GM18511 (cell line): ENCODE measurements at regions not wholly inside any gene's neighbourhood (a gene's known extent, or its start where the extent isn't known, plus 50 kb on each side); places are given as distances from the start of the nearest gene placed in this dataset.

ENCODE experiments used
- ATAC-seq: cut with Tn5 transposase; IDR thresholded peaks from one replicate; pipeline ENCODE4 v1.9.1; 2021; ENCODE audit warnings: mild to moderate bottlenecking, moderate library complexity; ENCODE audit not compliant: unreplicated experiment

DNA sequence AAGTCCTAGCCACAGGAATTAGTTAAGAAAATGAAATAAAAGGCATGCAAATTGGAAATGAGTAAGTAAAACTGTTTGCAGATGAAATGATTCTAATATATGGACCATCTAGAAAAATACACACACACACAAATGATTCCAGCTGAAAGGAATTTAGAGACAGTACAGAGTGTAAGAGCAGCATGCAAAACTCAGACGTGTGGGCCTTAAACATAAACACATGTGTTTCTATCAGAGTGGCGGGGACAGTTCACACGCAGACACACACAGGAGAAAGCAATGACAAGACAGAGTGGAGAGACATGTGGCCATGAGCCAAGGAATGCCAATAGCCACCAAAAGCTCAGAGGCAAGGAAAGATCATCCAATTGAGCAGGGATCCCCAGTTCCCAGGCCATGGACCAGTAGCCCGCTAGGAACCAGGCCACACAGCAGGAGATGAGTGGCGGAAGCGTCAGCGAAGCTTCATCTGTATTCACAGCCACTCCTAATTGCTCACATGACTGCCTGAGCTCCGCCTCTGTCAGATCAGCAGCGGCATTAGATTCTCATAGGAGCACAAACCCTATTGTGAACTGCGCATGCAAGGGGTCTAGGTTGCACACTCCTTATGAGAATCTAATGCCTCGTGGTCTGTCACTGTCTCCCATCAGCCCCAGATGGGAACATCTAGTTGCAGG, 155.4 kb downstream of the ARL4C start:
- no peak for ATAC-seq

DNA sequence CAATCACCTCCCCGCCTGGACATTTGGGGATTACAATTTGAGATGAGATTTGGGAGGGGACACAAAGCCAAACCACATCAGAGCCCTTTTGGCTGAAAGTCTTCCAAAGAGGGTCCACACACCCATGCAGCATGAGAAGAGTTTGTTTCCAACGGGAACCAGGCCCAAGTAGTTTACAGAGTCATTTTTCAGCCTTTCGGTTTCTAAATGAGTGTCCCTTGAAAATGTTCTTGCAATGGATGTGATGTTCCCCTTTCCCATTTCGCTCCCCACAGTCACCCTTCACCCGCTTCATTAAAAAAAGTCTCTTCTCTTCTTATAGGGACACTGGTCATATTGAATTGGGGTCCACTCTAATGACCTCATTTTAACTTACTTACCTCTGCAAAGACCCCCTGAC, 157.4 kb downstream of the ARL4C start:
- ATAC-seq: no peak

GRCh38 chr2:234339011-234339410, 157.9 kb downstream of the ARL4C start:
- no peak for ATAC-seq

DNA sequence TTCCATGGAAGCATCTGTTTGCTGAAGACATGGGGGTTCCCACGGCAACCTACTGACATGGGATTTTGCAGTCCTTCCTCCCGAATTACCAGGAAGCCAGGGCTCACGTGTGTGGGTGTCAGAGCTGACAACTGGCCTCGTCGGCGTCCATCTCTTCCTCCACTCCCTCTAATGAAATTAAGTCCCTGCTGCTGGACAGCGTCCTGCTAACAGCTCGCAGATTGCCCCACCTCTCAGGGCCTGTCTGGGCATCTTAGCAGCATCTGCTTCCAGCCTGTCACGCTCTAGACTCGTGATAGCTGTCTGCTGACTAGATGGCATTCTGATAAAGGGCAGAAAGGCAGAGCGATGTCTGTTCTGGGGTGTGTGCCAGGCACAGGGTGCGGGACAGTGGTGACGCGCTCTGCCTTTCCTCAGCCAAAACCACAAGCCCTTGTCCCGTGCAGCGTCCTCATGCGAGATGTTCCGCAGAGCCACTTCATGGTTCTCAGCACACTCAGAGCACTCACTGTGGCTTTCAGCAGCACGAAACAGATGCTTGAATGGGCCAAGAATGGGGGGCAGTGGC, 161.1 kb downstream of the ARL4C start:
- ATAC-seq: no peak

DNA sequence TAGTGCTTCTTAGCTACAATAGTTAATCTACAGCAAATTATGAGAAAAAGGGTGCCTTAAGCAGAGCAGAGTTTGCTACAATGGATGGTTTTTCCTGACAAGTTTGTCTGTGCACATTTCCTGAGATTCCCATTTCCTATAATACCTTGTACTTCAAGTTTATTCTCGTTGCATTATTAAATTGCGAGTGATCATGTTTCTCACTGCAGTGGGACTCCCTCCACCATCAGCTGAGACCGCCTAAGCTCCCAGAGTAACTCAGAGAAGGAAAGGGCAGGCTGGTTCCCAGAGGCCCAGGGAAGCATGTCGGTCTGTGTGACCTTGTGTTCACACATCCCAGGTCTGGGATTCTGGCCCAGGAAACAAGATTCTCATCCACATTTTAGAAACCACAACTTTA, 162.1 kb downstream of the ARL4C start:
- ATAC-seq: no peak

DNA sequence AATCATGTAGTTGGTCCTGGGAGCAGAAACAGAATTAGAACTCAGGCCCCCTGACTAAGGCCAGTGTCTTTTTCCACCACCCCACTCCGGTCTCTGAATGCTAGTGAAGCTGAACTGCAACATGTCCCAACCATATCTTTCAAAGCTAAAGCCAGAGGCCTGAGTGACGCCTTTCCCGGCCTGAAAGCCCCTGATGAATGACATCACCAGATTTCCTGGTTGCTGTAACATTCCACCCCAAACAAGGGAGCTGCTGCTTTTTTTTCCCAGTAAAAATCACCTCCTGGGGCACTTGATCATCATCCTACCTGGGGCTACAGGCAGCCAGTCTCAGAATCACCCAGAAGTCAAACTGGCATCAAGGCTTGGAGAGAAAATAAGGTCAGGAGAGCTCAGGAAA, 162.7 kb downstream of the ARL4C start:
- no peak for ATAC-seq

GRCh38 chr2:234333168-234334130, 163.4 kb downstream of the ARL4C start:
- no peak for ATAC-seq

DNA sequence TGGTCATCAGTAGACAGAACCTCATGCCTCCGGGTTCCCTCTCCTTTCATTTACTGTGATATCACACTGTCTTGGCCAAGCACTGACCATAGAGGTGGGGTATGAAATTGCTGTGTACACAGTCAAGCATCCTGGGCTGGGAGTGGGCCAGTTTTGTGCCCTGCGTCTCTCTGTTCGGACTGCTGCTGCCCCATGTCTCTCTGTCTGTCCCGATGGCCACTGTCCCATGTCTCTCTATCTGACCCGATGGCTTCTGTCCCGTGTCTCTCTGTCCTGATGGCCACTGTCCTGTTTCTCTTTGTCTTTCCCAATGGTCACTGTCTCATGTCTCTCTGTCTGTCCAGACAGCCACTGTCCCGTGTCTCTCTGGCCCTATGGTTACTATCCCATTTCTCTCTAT, 164.9 kb downstream of the ARL4C start:
- no peak for ATAC-seq

- ATAC-seq: no peak
Measured at GRCh38 chr2:234331566-234331965, 165.3 kb downstream of the ARL4C start.

- no peak for ATAC-seq
Measured at GRCh38 chr2:234330902-234331301, 166.0 kb downstream of the ARL4C start.

DNA sequence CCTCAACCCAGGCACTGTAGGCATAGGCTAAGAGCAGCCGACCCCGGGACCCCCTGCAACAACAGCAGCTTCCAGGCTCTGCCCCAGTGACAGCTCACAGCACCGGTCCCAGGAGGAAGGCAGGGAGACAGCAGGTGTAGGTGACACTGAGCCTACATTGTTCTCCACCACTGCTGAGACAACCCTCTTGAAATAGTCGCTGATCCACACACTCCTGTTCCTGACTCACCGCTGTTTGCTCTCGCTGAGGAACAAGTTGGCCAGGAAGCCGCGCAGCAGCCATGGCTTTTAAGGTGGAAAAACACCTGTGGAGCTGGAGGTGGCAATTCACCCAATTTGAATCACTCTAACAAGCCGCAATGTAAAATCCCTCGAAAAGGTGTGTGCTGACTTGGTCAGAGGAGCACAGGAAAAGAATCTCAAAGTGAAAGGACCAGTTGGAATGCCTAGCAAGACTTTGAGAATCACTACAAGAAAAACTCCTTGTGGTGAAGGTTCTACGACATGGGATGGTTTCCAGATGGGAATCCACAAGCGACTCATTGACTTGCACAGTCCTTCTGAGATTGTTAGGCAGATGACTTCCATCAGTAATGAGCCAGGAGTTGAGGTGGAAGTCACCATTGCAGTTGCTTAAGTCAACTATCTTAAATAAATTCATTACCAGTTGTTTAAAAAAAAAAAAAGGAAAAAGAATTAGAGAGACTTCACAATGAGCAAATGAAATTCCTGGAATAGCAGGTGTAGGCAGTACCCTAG, 167.5 kb downstream of the ARL4C start:
- no peak for ATAC-seq

- no peak for ATAC-seq
Measured at GRCh38 chr2:234328444-234328990, 168.4 kb downstream of the ARL4C start.

- ATAC-seq: no peak
Measured at GRCh38 chr2:234326694-234327093, 170.2 kb downstream of the ARL4C start.

GRCh38 chr2:234324116-234324515, 172.8 kb downstream of the ARL4C start:
- no peak for ATAC-seq

DNA sequence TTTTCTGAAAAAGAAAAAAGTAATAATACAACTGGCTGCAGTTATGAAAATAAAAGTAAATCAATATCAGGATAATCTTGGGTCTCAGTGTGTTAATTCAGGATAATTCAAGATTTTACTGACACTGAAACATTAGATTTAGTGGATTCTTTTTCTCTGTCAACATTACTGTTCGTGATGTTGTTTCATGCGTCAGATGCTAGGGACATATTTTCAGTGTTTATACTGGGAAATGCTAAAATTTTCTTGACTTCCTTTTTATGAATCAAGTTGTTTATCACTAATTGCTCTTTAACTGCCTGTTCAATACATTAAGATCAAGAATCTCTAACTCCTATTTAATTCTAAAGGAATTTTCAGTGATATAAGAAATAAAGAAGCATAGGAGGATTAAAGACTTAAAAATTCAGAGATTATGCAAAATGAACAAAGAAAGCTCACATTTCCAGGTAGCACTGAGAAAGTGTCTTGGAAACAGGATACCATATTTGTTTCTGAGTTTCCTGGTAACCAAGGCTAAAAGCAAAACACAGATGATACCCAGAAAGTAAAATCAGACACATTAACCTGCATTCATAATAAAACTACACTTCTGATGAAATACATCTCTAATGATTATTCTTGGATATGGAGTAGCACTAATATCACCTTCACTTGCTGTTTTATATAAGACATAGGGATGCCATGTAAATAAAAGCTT, 174.0 kb downstream of the ARL4C start:
- no peak for ATAC-seq

DNA sequence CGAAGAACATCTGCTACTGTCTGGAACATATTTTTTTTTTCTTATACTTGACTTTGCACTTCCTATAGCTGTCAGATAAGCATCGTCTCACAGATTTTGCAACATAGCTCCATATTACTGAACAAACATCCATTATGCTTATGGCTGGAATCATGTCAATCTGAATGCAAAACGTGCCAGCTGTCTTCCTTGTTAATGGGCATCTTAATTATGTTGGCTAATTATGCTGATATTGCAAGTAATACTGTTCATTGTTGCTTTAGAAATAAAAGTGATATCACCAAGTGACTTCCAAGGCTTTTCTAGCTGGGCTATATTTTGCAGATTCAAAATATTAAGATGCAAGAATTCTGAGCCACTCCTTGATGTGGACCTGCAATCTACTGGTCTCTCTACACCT, 176.8 kb downstream of the ARL4C start:
- no peak for ATAC-seq

DNA sequence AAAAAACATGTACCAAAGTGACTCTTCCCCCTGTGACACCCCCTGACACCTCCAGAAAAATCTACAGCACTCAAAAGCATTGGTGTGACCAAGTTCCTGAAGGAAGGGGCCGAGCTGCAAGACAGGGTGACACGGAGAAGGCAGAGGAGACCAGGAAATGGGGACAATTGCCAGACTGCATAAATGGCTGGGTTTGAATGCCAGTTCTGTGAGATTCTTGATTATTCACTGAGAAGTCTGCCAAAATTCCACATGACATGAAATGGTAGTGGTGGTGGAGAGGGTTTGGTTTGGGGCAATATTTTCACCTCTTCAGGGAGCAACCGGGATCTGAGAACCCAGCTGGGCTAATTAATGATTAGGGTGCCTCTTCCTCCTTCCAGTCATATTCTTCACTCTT, 178.5 kb downstream of the ARL4C start:
- ATAC-seq: no peak

DNA sequence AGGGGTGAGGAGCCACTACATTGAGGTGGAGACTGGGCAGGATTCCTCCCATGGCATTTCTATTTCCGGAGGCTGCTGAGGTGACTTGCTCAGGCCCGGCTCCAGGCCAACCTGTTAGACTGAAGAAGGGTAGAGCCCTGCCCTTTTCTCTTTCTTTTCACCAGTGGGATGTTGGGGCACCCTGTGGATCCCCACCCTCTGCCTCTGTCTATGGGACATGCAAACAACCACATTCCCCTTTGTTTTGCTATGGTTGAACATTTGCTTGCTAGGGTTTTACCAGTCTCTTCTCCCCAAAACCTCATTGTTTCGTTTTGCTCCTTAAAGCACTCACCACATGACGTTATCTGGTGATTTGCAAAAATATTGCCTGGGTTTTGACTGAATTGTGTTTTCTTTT, 183.3 kb downstream of the ARL4C start:
- no peak for ATAC-seq

- no peak for ATAC-seq
Measured at GRCh38 chr2:234310166-234310565, 186.7 kb downstream of the ARL4C start.

DNA sequence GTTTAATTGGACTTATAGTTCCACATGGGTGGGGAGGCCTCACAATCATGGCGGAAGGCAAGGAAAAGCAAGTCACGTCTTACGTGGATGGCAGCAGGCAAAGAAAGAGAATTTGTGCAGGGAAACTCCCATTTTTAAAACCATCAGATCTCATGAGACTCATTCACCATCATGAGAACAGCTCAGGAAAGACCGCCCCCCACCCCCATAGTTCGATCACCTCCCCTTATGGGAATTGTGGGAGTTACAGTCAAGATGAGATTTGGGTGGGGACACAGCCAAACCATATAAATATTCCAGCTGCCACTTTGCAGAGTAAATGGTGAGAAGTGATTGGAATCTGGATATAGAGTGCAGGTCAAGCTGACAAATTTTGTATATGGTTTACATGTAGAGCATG, 187.4 kb downstream of the ARL4C start:
- no peak for ATAC-seq
